IMR-90 (cell line): ENCODE measurements at regions not wholly inside any gene's neighbourhood (a gene's known extent, or its start where the extent isn't known, plus 50 kb on each side); places are given as distances from the start of the nearest gene placed in this dataset.

Source experiments
- ATAC-seq: fragments of 200-7000 bp; cut with Tn5 transposase; 2 replicates; pipeline ENCODE4 v1.9.1; 2020; ENCODE audit warnings: low read depth, mild to moderate bottlenecking, moderate library complexity
- BruUV-seq: library from RNA; stranded (reverse); fragments of 400-500 nt; replicated peaks from 2 replicates; lab custom pipeline; 2021; lab: Mats Ljungman, UMichigan
- CTCF ChIA-PET: fragments of 300-600 bp; formaldehyde crosslinking; extraction: SDS; loops from one replicate; lab custom pipeline; 2021; ENCODE audit warnings: antibody characterized with exemption; lab: Yijun Ruan, JAX
- POLR2A ChIA-PET: fragments of 300-600 bp; sonication (Branson Sonifier 250); formaldehyde crosslinking; loops from one replicate; lab custom pipeline; 2022; ENCODE audit warnings: antibody characterized with exemption; ENCODE audit not compliant: unreplicated experiment; lab: Charles Lee
- DNase-seq: peaks from one replicate; pipeline ENCODE4 v3.0.0; 2013
- H2AFZ ChIP-seq: replicated peaks from 2 replicates; pipeline ENCODE3; 2013; ENCODE audit warnings: low read length, mild to moderate bottlenecking; ENCODE audit not compliant: poor library complexity
- H2AK5ac ChIP-seq: 2 replicates; pipeline ENCODE4 v1.6.1; 2013; ENCODE audit warnings: low read depth, low read length, inconsistent platforms
- H2AK9ac ChIP-seq: replicated peaks from 2 replicates; pipeline ENCODE3; 2013; ENCODE audit warnings: mild to moderate bottlenecking, low read depth, low read length, moderate library complexity; ENCODE audit not compliant: poor library complexity
- H2BK120ac ChIP-seq: 2 replicates; pipeline ENCODE4 v1.6.1; 2013; ENCODE audit warnings: low read depth, low read length, inconsistent platforms
- H2BK15ac ChIP-seq: 3 replicates; pipeline ENCODE4 v1.6.1; 2013; ENCODE audit warnings: low read depth, low read length, inconsistent platforms
- H2BK20ac ChIP-seq: 2 replicates; pipeline ENCODE4 v1.6.1; 2013; ENCODE audit warnings: low read depth, mild to moderate bottlenecking, inconsistent platforms, low read length, moderate library complexity
- H2BK5ac ChIP-seq: 2 replicates; pipeline ENCODE4 v1.6.1; 2013; ENCODE audit warnings: mild to moderate bottlenecking, low read depth, low read length, inconsistent platforms; ENCODE audit not compliant: poor library complexity, severe bottlenecking
- H3K14ac ChIP-seq: replicated peaks from 2 replicates; pipeline ENCODE4 v1.6.1; 2013; ENCODE audit warnings: low read depth, low read length, inconsistent platforms
- H3K18ac ChIP-seq: 2 replicates; pipeline ENCODE4 v1.6.1; 2013; ENCODE audit warnings: low read depth, low read length, control low read depth
- H3K23ac ChIP-seq: 2 replicates; pipeline ENCODE4 v1.6.1; 2013; ENCODE audit warnings: low read depth, low read length, inconsistent platforms
- H3K27ac ChIP-seq: 2 replicates; pipeline ENCODE4 v1.5.1; 2013; ENCODE audit warnings: mild to moderate bottlenecking, control low read depth, low read length; ENCODE audit not compliant: insufficient read depth
- H3K27me3 ChIP-seq: 2 replicates; pipeline ENCODE4 v1.6.1; 2013; ENCODE audit warnings: low read length; ENCODE audit not compliant: control insufficient read depth, insufficient read depth
- H3K36me3 ChIP-seq: 2 replicates; pipeline ENCODE4 v1.6.1; 2013; ENCODE audit warnings: low read length, mixed read lengths; ENCODE audit not compliant: control insufficient read depth, insufficient read depth
- H3K4ac ChIP-seq: 2 replicates; pipeline ENCODE4 v1.6.1; 2013; ENCODE audit warnings: low read depth, low read length, inconsistent platforms
- H3K4me1 ChIP-seq: 2 replicates; pipeline ENCODE4 v1.6.1; 2013; ENCODE audit warnings: low read length, mixed read lengths; ENCODE audit not compliant: control insufficient read depth, insufficient read depth
- H3K4me2 ChIP-seq: 2 replicates; pipeline ENCODE4 v1.6.1; 2013; ENCODE audit warnings: low read depth, mild to moderate bottlenecking, control low read depth, low read length, moderate library complexity
- H3K4me3 ChIP-seq: 2 replicates; pipeline ENCODE4 v1.5.1; 2013; ENCODE audit warnings: low read depth, mild to moderate bottlenecking, control low read depth, low read length, moderate library complexity; ENCODE audit not compliant: insufficient read depth
- H3K56ac ChIP-seq: 2 replicates; pipeline ENCODE4 v1.6.1; 2013; ENCODE audit warnings: low read length, inconsistent platforms; ENCODE audit not compliant: insufficient read depth; ENCODE audit errors: extremely low read depth
- H3K79me1 ChIP-seq, 2 experiments: 2 replicates each; pipeline ENCODE4 v1.6.1; 2013; ENCODE audit warnings: low read length in 2 of 2, inconsistent platforms in 1 of 2, low read depth in 1 of 2
- H3K9ac ChIP-seq: 2 replicates; pipeline ENCODE4 v1.6.1; 2013; ENCODE audit warnings: low read depth, low read length, control low read depth
- H3K9me1 ChIP-seq: 2 replicates; pipeline ENCODE4 v1.6.1; 2013; ENCODE audit warnings: low read length, inconsistent platforms; ENCODE audit not compliant: insufficient read depth
- H3K9me3 ChIP-seq: 2 replicates; pipeline ENCODE4 v1.6.1; 2013; ENCODE audit warnings: low read length; ENCODE audit not compliant: control insufficient read depth, insufficient read depth
- H4K20me1 ChIP-seq: 2 replicates; pipeline ENCODE4 v1.6.1; 2013; ENCODE audit warnings: low read length, inconsistent platforms; ENCODE audit not compliant: insufficient read depth
- H4K5ac ChIP-seq: 2 replicates; pipeline ENCODE4 v1.6.1; 2013; ENCODE audit warnings: mild to moderate bottlenecking, low read depth, low read length, control low read depth
- H4K8ac ChIP-seq, 2 experiments: 2 replicates each; pipeline ENCODE4 v1.6.1; 2013; ENCODE audit warnings: low read depth in 2 of 2, low read length in 2 of 2, control low read depth in 1 of 2, inconsistent platforms in 1 of 2
- H4K91ac ChIP-seq: 2 replicates; pipeline ENCODE4 v1.6.1; 2013; ENCODE audit warnings: low read depth, low read length, inconsistent platforms; ENCODE audit not compliant: insufficient read depth
- CEBPB ChIP-seq: IDR thresholded peaks from 2 replicates; pipeline ENCODE4 v1.6.1; 2012; ENCODE audit warnings: low read depth, low read length, improper control_type of control experiment
- CHD1 ChIP-seq: IDR thresholded peaks from 2 replicates; pipeline ENCODE4 v1.6.1; 2012; ENCODE audit warnings: low read depth, low read length, improper control_type of control experiment
- CTCF ChIP-seq: conservative IDR thresholded peaks from 2 replicates; pipeline ENCODE4 v1.5.1; 2012; ENCODE audit warnings: mild to moderate bottlenecking, low read depth, low read length, improper control_type of control experiment
- FOS ChIP-seq: fragments of 150-350 bp; IDR thresholded peaks from 2 replicates; pipeline ENCODE4 v1.6.1; 2016; ENCODE audit warnings: low read depth, low read length
- MAFK ChIP-seq: IDR thresholded peaks from 2 replicates; pipeline ENCODE4 v1.6.1; 2012; ENCODE audit warnings: low read depth, low read length, improper control_type of control experiment
- MAZ ChIP-seq: IDR thresholded peaks from 2 replicates; pipeline ENCODE4 v1.6.1; 2012; ENCODE audit warnings: low read depth, mild to moderate bottlenecking, low read length, improper control_type of control experiment, moderate library complexity, borderline replicate concordance
- MXI1 ChIP-seq: IDR thresholded peaks from 2 replicates; pipeline ENCODE4 v1.6.1; 2012; ENCODE audit warnings: low read depth, mild to moderate bottlenecking, low read length, moderate library complexity, borderline replicate concordance
- NFE2L2 ChIP-seq: fragments of 150-350 bp; IDR thresholded peaks from 2 replicates; pipeline ENCODE4 v1.6.1; 2016; ENCODE audit warnings: low read depth, mild to moderate bottlenecking, low read length
- POLR2A ChIP-seq: IDR thresholded peaks from 2 replicates; pipeline ENCODE4 v1.6.1; 2012; ENCODE audit warnings: mild to moderate bottlenecking, low read depth, low read length
- RCOR1 ChIP-seq: IDR thresholded peaks from 2 replicates; pipeline ENCODE4 v1.6.1; 2012; ENCODE audit warnings: mild to moderate bottlenecking, low read length, improper control_type of control experiment; ENCODE audit not compliant: insufficient replicate concordance
- RFX5 ChIP-seq: IDR thresholded peaks from 2 replicates; pipeline ENCODE4 v1.8.0; 2012; ENCODE audit warnings: low read depth, mild to moderate bottlenecking, low read length, moderate library complexity
- SMC3 ChIP-seq: fragments of 150-350 bp; IDR thresholded peaks from 2 replicates; pipeline ENCODE4 v1.6.1; 2016; ENCODE audit warnings: low read depth, mild to moderate bottlenecking, antibody characterized with exemption, low read length, moderate library complexity
- USF2 ChIP-seq: fragments of 150-350 bp; IDR thresholded peaks from 2 replicates; pipeline ENCODE4 v1.6.1; 2017; ENCODE audit warnings: mild to moderate bottlenecking, antibody characterized with exemption, low read length, low read depth
- WGBS, 2 experiments: methylation state at CpG; one replicate each; pipeline versions ENCODE4 v1.1.5 to v1.1.7; 2013; ENCODE audit warnings: missing lambda C conversion rate in 2 of 2; ENCODE audit not compliant: insufficient read length in 1 of 2; ENCODE audit errors: extremely low coverage in 2 of 2; 5-methylcytosine and 5-hydroxymethylcytosine counted together
- dilution Hi-C: fragments of 300-500 bp; cut with HindIII; formaldehyde crosslinking; loops from one replicate; pipeline ENCODE4 v1.14.3; 2018; ENCODE audit warnings: low sequenced_read_pairs; ENCODE audit not compliant: unreplicated experiment
- in situ Hi-C: fragments of 300-500 bp; cut with MboI; formaldehyde crosslinking; loops from 3 replicates; pipeline ENCODE4 v1.14.3; 2019; ENCODE audit warnings: low sequenced_read_pairs, inconsistent platforms, mixed read lengths
- intact Hi-C: fragments of 100-400 bp; cut with micrococcal nuclease; formaldehyde crosslinking; loops from 2 replicates; pipeline ENCODE4 v1.10.0; 2022
- TF ChIP-seq, protein P1 (sequence below): fragments of 150-350 bp; IDR thresholded peaks from 2 replicates; pipeline ENCODE4 v1.6.1; 2016; ENCODE audit warnings: low read depth, mild to moderate bottlenecking, low read length, moderate library complexity, borderline replicate concordance

DNA sequence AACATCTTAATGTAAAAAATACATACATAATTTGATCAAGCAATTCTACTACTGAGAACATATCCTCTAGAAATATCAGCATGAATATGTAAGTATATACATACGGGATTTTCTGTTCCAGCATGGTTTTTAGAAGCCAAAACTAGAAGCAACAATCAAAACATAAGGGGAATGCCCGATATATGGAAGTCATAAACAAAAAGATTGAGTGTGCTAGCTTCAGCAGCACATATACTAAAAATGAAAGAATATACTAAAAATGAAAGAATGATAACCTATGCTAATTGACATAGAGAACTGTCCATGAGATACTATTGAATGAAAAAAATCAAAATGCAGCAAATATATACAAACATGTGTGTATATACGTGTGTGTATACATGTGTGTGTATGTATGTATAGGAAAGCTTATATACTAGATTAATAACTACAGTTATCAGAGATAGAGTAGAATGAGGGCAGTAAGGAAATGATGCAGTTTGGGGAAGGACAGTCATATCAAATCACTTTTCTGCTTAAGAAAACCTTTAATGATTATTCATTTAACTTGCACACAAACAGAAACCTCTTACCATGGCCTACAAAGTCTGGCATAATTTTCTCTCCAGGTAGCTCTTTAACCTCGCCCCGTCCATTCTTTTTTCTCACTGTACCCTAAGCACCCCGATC is 72.9 kb downstream of the NPY start:
- Histone ChIP-seq H4K20me1 (no peaks in the 10 kb centered on the region), H3K56ac (no peak overlapping the region), H3K23ac (no peak overlapping the region), H3K9me3 (no peaks in the 10 kb centered on the region), H3K27me3 (no peaks in the 10 kb centered on the region), H4K5ac (no peak overlapping the region), H3K4ac (no peak overlapping the region), H2BK20ac (no peak overlapping the region), H2BK5ac (no peak overlapping the region), H4K91ac (no peak overlapping the region), H3K79me1 (no peaks in the 10 kb centered on the region), H3K4me2 (no peak overlapping the region), H4K8ac (no peak overlapping the region), H2AK9ac (no peak overlapping the region), H3K36me3 (no peaks in the 10 kb centered on the region), H2BK120ac (no peak overlapping the region), H2AFZ (no peak overlapping the region), H3K27ac (no peak overlapping the region), H2BK15ac (no peak overlapping the region), H2AK5ac (no peak overlapping the region), H3K4me3 (no peak overlapping the region), H3K4me1 (no peaks in the 10 kb centered on the region), H3K9ac (no peak overlapping the region), H3K14ac (no peak overlapping the region), H3K18ac (no peak overlapping the region), H3K9me1 (no peaks in the 10 kb centered on the region)
- DNase-seq (no peak), ATAC-seq (no peak)
- TF ChIP-seq, protein P1, sequence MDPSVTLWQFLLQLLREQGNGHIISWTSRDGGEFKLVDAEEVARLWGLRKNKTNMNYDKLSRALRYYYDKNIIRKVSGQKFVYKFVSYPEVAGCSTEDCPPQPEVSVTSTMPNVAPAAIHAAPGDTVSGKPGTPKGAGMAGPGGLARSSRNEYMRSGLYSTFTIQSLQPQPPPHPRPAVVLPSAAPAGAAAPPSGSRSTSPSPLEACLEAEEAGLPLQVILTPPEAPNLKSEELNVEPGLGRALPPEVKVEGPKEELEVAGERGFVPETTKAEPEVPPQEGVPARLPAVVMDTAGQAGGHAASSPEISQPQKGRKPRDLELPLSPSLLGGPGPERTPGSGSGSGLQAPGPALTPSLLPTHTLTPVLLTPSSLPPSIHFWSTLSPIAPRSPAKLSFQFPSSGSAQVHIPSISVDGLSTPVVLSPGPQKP, result no peak
- TF ChIP-seq RFX5 (no peak), MXI1 (no peak), CHD1 (no peak), CEBPB (no peak), FOS (no peak), USF2 (no peak), CTCF (no peak), POLR2A (no peak), RCOR1 (no peak), NFE2L2 (no peak), MAFK (no peak), MAZ (no peak), SMC3 (no peak)
- intact Hi-C loops, result no loop called here
- WGBS, 2 experiments, result no CpG with 5 or more reads among the region's 6 CpGs
- ChIA-PET POLR2A (interaction anchor here (0.6 kb wide), 1 partner anchor 10 kb away, joined by 4 read pairs; no protein-coding TSS in a partner anchor), CTCF (no interaction called here)
- in situ Hi-C loops, result no loop called here
- no TSS peak for BruUV-seq
- dilution Hi-C loops, result no loop called here
